ENCODE measurements at regions not wholly inside any gene's neighbourhood (a gene's known extent, or its start where the extent isn't known, plus 50 kb on each side); places are given as distances from the start of the nearest gene placed in this dataset.
"Not testable (repeated sequence)": the region's sequence is repeated elsewhere in the genome, so short reads cannot be mapped to it uniquely, and the experiment has no call there.

GRCh38 chr9:108783326-108783725 is 72.5 kb downstream of the ACTL7B start:
- no peak for DNase-seq
- Mint-ChIP-seq H3K9me3 (no peaks in the 10 kb centered on the region), H3K36me3 (ENCODE audit: low read depth) (no peaks in the 10 kb centered on the region), H3K27me3 (ENCODE audit: low read depth, poor library complexity) (peaks cover 6% of the 10 kb centered on the region), H3K4me3 (no peak overlapping the region), H3K4me1 (peaks cover 40% of the 10 kb centered on the region), H3K27ac (no peak overlapping the region)
- no peak for TF ChIP-seq CTCF (IDR thresholded peaks at IDR 0.05)

GRCh38 chr9:108780942-108781734 is 74.6 kb downstream of the ACTL7B start:
- DNase-seq: peak; percentile 12
- Mint-ChIP-seq H3K4me3 (peak overlapping the region; percentile 39), H3K36me3 (ENCODE audit: low read depth) (no peaks in the 10 kb centered on the region), H3K27ac (peak overlapping the region; percentile 74), H3K4me1 (peaks cover 28% of the 10 kb centered on the region), H3K27me3 (ENCODE audit: low read depth, poor library complexity) (peaks cover 6% of the 10 kb centered on the region), H3K9me3 (no peaks in the 10 kb centered on the region)
- TF ChIP-seq CTCF (IDR thresholded peaks at IDR 0.05): no peak

GRCh38 chr9:108779551-108780325 is 76.0 kb downstream of the ACTL7B start:
- Mint-ChIP-seq H3K4me1 (peaks cover 28% of the 10 kb centered on the region), H3K4me3 (no peak overlapping the region), H3K36me3 (ENCODE audit: low read depth) (no peaks in the 10 kb centered on the region), H3K27me3 (ENCODE audit: low read depth, poor library complexity) (peaks cover 6% of the 10 kb centered on the region), H3K27ac (no peak overlapping the region), H3K9me3 (no peaks in the 10 kb centered on the region)
- no peak for DNase-seq
- TF ChIP-seq CTCF (IDR thresholded peaks at IDR 0.05): no peak

GRCh38 chr9:108776920-108777639 is 78.7 kb downstream of the ACTL7B start:
- Mint-ChIP-seq H3K9me3 (no peaks in the 10 kb centered on the region), H3K27ac (no peak overlapping the region), H3K36me3 (ENCODE audit: low read depth) (no peaks in the 10 kb centered on the region), H3K4me1 (peaks cover 11% of the 10 kb centered on the region), H3K27me3 (ENCODE audit: low read depth, poor library complexity) (peaks cover 6% of the 10 kb centered on the region), H3K4me3 (no peak overlapping the region)
- no peak for DNase-seq
- TF ChIP-seq CTCF (IDR thresholded peaks at IDR 0.05): no peak

- Mint-ChIP-seq H3K36me3 (ENCODE audit: low read depth) (no peaks in the 10 kb centered on the region), H3K4me3 (no peak overlapping the region), H3K27me3 (ENCODE audit: low read depth, poor library complexity) (peaks cover 6% of the 10 kb centered on the region), H3K27ac (no peak overlapping the region), H3K9me3 (no peaks in the 10 kb centered on the region), H3K4me1 (peaks cover 3% of the 10 kb centered on the region)
- no peak for TF ChIP-seq CTCF (IDR thresholded peaks at IDR 0.05)
- no peak for DNase-seq
Observed at GRCh38 chr9:108775901-108776306, 79.9 kb downstream of the ACTL7B start.

- not testable (repeated sequence) for H3K27ac Mint-ChIP-seq; H3K27me3 Mint-ChIP-seq (ENCODE audit: low read depth, poor library complexity); DNase-seq; H3K36me3 Mint-ChIP-seq (ENCODE audit: low read depth); H3K4me3 Mint-ChIP-seq; H3K9me3 Mint-ChIP-seq; H3K4me1 Mint-ChIP-seq
Observed at GRCh38 chr9:108774088-108774487, 81.7 kb downstream of the ACTL7B start.

All from nephron progenitor cell (in vitro differentiated cells).